SU-DHL-6 (cell line): ENCODE measurements at regions not wholly inside any gene's neighbourhood (a gene's known extent, or its start where the extent isn't known, plus 50 kb on each side); places are given as distances from the start of the nearest gene placed in this dataset.

Experiments
- H2AFZ ChIP-seq: fragments of 200-600 bp; sonication (generic); 2 replicates; pipeline ENCODE4 v1.6.1; 2014; ENCODE audit warnings: low read depth, mild to moderate bottlenecking, moderate library complexity, mixed read lengths, antibody characterized with exemption, low read length; ENCODE audit not compliant: severe bottlenecking
- H3F3A ChIP-seq: fragments of 200-600 bp; shearing (Covaris generic); 2 replicates; pipeline ENCODE4 v1.6.0; 2016; ENCODE audit warnings: antibody characterized with exemption, mild to moderate bottlenecking; ENCODE audit not compliant: insufficient read depth
- H3K27ac ChIP-seq: fragments of 200-600 bp; sonication (generic); 2 replicates; pipeline ENCODE4 v1.5.1; 2016; ENCODE audit warnings: low read depth, mild to moderate bottlenecking, low read length, moderate library complexity, mixed read lengths
- H3K27me3 ChIP-seq: fragments of 200-600 bp; sonication (generic), shearing (Covaris generic); 2 replicates; pipeline ENCODE4 v1.6.0; 2014; ENCODE audit warnings: mild to moderate bottlenecking, low read length
- H3K36me3 ChIP-seq: fragments of 200-600 bp; sonication (generic); 2 replicates; pipeline ENCODE4 v1.6.1; 2014; ENCODE audit warnings: mild to moderate bottlenecking, low read length, mixed read lengths
- H3K4me2 ChIP-seq: fragments of 300-600, 200-600 bp; shearing (Covaris generic), sonication (generic); 2 replicates; pipeline ENCODE4 v1.6.0; 2014; ENCODE audit warnings: low read length, low read depth, mild to moderate bottlenecking; ENCODE audit not compliant: poor library complexity, severe bottlenecking
- H3K4me3 ChIP-seq: fragments of 200-600 bp; sonication (generic); 2 replicates; pipeline ENCODE4 v1.5.1; 2014; ENCODE audit warnings: antibody characterized with exemption, low read length, mild to moderate bottlenecking, mixed read lengths; ENCODE audit not compliant: insufficient read depth, poor library complexity, severe bottlenecking
- H3K79me2 ChIP-seq: fragments of 200-600 bp; sonication (generic); 2 replicates; pipeline ENCODE4 v1.6.1; 2014; ENCODE audit warnings: mild to moderate bottlenecking, low read length, moderate library complexity; ENCODE audit not compliant: insufficient read depth
- H3K9ac ChIP-seq: fragments of 200-600 bp; sonication (generic); 2 replicates; pipeline ENCODE4 v1.7.0; 2014; ENCODE audit warnings: mild to moderate bottlenecking, low read length
- H3K9me2 ChIP-seq: fragments of 200-600 bp; sonication (generic); replicated peaks from 2 replicates; pipeline ENCODE4 v1.6.1; 2014; ENCODE audit warnings: low read length; ENCODE audit not compliant: insufficient read depth
- H3K9me3 ChIP-seq: fragments of 200-600 bp; sonication (generic); 2 replicates; pipeline ENCODE4 v1.6.1; 2014; ENCODE audit warnings: low read length, mixed read lengths; ENCODE audit not compliant: insufficient read depth
- H4K20me1 ChIP-seq: fragments of 200-600 bp; sonication (generic); 2 replicates; pipeline ENCODE4 v1.6.1; 2014; ENCODE audit warnings: low read depth, mild to moderate bottlenecking, antibody characterized with exemption, low read length, moderate library complexity, mixed read lengths
- EZH2phosphoT487 ChIP-seq: fragments of 200-600 bp; sonication (generic), shearing (Covaris generic); conservative IDR thresholded peaks from 2 replicates; pipeline ENCODE4 v1.6.1; 2018; ENCODE audit warnings: mild to moderate bottlenecking, antibody characterized with exemption, low read length, moderate library complexity, mixed read lengths
- TF ChIP-seq, protein P1 (sequence below): fragments of 200-600 bp; sonication (generic); IDR thresholded peaks from one replicate; pipeline ENCODE4 v1.5.1; 2017; ENCODE audit warnings: antibody characterized with exemption, mild to moderate bottlenecking, low read length, moderate library complexity; ENCODE audit not compliant: insufficient read depth, poor library complexity, severe bottlenecking

DNA sequence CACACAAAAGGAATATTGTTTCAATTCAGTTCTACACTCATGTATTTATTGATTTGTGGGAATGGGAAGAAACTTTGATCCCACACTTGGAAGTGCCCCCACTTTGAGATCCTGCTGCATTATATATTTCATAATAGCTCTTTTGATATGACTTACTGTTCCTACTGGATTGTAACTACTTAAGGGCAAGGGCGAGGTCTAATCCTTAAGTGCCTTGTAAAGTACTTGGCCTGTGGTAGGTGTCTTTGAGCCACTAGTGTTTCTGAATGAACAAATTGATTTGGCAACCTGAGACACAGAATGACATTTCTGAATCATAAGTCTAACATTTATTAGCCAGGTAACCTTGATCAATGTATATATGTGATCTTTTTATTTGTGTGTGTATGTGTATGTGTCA lies 767.2 kb downstream of the RAB28 start:
- Histone ChIP-seq H3K27ac (no peak overlapping the region), H3K79me2 (no peaks in the 10 kb centered on the region), H2AFZ (no peak overlapping the region), H3K36me3 (no peaks in the 10 kb centered on the region), H3K4me2 (no peak overlapping the region), H3K4me3 (no peak overlapping the region), H3K9me2 (no peaks in the 10 kb centered on the region), H3K9me3 (no peaks in the 10 kb centered on the region), H3F3A (no peaks in the 10 kb centered on the region), H3K27me3 (no peaks in the 10 kb centered on the region), H3K9ac (no peak overlapping the region), H4K20me1 (no peaks in the 10 kb centered on the region)
- TF ChIP-seq, protein P1, sequence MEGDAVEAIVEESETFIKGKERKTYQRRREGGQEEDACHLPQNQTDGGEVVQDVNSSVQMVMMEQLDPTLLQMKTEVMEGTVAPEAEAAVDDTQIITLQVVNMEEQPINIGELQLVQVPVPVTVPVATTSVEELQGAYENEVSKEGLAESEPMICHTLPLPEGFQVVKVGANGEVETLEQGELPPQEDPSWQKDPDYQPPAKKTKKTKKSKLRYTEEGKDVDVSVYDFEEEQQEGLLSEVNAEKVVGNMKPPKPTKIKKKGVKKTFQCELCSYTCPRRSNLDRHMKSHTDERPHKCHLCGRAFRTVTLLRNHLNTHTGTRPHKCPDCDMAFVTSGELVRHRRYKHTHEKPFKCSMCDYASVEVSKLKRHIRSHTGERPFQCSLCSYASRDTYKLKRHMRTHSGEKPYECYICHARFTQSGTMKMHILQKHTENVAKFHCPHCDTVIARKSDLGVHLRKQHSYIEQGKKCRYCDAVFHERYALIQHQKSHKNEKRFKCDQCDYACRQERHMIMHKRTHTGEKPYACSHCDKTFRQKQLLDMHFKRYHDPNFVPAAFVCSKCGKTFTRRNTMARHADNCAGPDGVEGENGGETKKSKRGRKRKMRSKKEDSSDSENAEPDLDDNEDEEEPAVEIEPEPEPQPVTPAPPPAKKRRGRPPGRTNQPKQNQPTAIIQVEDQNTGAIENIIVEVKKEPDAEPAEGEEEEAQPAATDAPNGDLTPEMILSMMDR = no peak
- no peak for TF ChIP-seq EZH2phosphoT487

DNA sequence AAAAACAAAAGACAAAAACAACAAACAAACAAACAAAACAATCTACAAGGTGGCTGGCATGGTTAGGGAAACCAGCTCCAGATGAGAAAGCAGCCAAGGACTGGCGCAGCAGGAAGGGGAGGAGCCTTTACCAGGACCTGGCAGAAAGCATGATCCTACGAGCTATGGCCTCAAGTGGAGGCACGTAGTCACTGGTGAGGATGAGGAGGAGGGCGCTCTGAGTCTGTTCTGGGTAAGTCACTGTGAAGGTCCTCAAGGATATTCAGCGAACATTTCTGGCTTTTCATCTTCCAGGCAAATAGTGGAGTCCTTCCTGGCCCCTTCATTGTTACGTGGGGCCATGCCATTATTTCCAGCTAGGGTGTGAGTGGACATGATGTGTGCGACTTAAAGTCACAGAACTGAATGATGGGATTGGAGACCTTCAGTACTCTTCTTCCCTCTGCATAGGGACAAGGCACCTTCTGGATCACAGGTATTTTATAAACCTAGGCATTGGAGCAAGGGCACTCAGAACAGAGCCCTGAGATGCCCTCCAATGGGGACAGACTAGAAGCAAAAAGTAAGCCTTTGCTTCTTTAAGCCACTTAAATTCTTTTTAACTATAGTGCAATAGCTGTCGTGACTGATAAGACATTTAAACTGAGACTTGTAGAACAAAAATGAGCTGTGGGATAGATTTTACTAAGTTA lies 771.3 kb downstream of the RAB28 start:
- Histone ChIP-seq H3F3A (no peaks in the 10 kb centered on the region), H3K9me2 (no peaks in the 10 kb centered on the region), H3K4me2 (no peak overlapping the region), H3K27ac (no peak overlapping the region), H3K79me2 (no peaks in the 10 kb centered on the region), H3K9ac (no peak overlapping the region), H3K27me3 (no peaks in the 10 kb centered on the region), H3K36me3 (no peaks in the 10 kb centered on the region), H2AFZ (no peak overlapping the region), H3K9me3 (no peaks in the 10 kb centered on the region), H4K20me1 (no peaks in the 10 kb centered on the region), H3K4me3 (no peak overlapping the region)
- TF ChIP-seq, protein P1 = no peak
- no peak for TF ChIP-seq EZH2phosphoT487

DNA sequence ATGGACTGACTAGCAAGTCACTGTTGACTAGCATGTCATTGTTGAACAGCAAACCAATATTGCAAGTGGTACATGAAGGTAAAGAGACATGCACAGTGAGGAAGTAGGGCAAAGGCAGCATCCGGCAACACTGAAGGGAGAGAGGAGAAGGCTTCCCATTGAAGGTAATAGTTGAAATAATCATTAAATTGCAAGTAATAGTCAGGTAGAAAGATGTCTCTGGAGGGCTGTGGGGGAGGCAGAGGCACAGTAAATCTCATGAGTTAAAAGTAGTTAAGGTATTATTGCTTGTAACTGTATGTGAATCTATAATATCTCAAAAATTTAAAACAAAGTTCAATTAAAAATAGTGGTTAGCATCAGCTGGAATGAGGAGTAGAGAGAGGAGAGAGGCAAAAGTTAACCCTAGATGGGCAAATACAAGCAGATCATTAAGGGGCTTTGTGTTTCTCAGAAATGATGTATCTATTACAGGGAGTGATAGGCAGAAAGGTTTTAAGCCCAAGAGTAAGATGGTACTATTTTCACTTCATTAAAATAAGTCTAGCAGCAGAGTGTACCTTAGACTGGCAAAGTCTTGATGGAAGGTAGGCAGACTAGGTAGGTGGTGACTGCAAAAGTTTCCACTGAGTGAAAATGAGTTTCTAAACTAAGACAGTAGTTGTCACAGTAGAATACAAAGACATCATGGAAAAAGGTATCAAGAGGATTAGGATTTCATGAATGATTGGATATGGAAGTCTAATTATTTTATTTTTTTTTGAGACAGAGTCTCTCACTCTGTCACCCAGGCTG lies 776.6 kb downstream of the RAB28 start:
- Histone ChIP-seq H3K9me2 (no peaks in the 10 kb centered on the region), H3F3A (no peaks in the 10 kb centered on the region), H3K9me3 (no peaks in the 10 kb centered on the region), H3K79me2 (no peaks in the 10 kb centered on the region), H3K36me3 (no peaks in the 10 kb centered on the region), H3K27ac (no peak overlapping the region), H3K4me2 (no peak overlapping the region), H3K4me3 (no peak overlapping the region), H3K9ac (no peak overlapping the region), H3K27me3 (no peaks in the 10 kb centered on the region), H2AFZ (no peak overlapping the region), H4K20me1 (no peaks in the 10 kb centered on the region)
- TF ChIP-seq EZH2phosphoT487 = no peak
- TF ChIP-seq, protein P1 = no peak
